Activated CD4-positive, alpha-beta memory T cell treated with anti-CD3 and anti-CD28 coated beads, Interleukin-2, amount 10 ng/mL, durations not matched to agents 7 days and 5 days (primary cell): ENCODE measurements at regions not wholly inside any gene's neighbourhood (a gene's known extent, or its start where the extent isn't known, plus 50 kb on each side); places are given as distances from the start of the nearest gene placed in this dataset.

Experiments
- CTCF ChIA-PET: fragments of 350-600 bp; sonication (Branson Sonifier 250); formaldehyde crosslinking; loops from one replicate; lab custom pipeline; 2021; ENCODE audit warnings: antibody characterized with exemption, inconsistent platforms; lab: Charles Lee
- POLR2A ChIA-PET: fragments of 350-600 bp; sonication (Branson Sonifier 250); formaldehyde crosslinking; loops from one replicate; lab custom pipeline; 2021; ENCODE audit warnings: antibody characterized with exemption; lab: Charles Lee
- DNase-seq: peaks from one replicate; pipeline ENCODE4 v3.0.0-alpha.2; 2020
- H3K27ac Mint-ChIP-seq: one replicate; pipeline ENCODE4 v1.8.0; 2021; ENCODE audit warnings: mild to moderate bottlenecking, mixed read lengths
- H3K27me3 Mint-ChIP-seq: one replicate; pipeline ENCODE4 v1.8.0; 2021; ENCODE audit warnings: mixed read lengths
- H3K36me3 Mint-ChIP-seq: one replicate; pipeline ENCODE4 v1.8.0; 2021; ENCODE audit warnings: low read depth, mixed read lengths
- H3K4me1 Mint-ChIP-seq: one replicate; pipeline ENCODE4 v1.8.0; 2021; ENCODE audit warnings: mixed read lengths
- H3K4me3 Mint-ChIP-seq: one replicate; pipeline ENCODE4 v1.8.0; 2021; ENCODE audit warnings: mild to moderate bottlenecking, mixed read lengths
- H3K9me3 Mint-ChIP-seq: one replicate; pipeline ENCODE4 v1.8.0; 2021; ENCODE audit warnings: mixed read lengths

GRCh38 chr17:77494664-77495435, 354.1 kb downstream of the SEC14L1 start:
- Mint-ChIP-seq H3K36me3 (peaks cover 56% of the 10 kb centered on the region), H3K4me1 (peaks cover 25% of the 10 kb centered on the region), H3K27me3 (no peaks in the 10 kb centered on the region), H3K4me3 (no peak overlapping the region), H3K9me3 (no peaks in the 10 kb centered on the region), H3K27ac (peak overlapping the region; percentile 65)
- CTCF ChIA-PET, result interaction anchor here (0.6 to 3.0 kb wide), 20 partner anchors 29 to 227 kb away, joined by 3 to 44 read pairs (median 4); no protein-coding TSS in a partner anchor
- POLR2A ChIA-PET, result interaction anchor here (1.1 to 2.6 kb wide), 10 partner anchors 11 to 163 kb away, joined by 3 to 11 read pairs (median 5); no protein-coding TSS in a partner anchor
- peak; percentile 76 for DNase-seq

GRCh38 chr17:77495575-77495974, 354.8 kb downstream of the SEC14L1 start:
- H3K27me3 Mint-ChIP-seq, result no peaks in the 10 kb centered on the region
- CTCF ChIA-PET, result interaction anchor here (0.7 to 3.0 kb wide), 11 partner anchors 36 to 171 kb away, joined by 3 to 44 read pairs (median 5); no protein-coding TSS in a partner anchor
- H3K9me3 Mint-ChIP-seq, result no peaks in the 10 kb centered on the region
- H3K4me1 Mint-ChIP-seq, result peaks cover 24% of the 10 kb centered on the region
- peaks cover 56% of the 10 kb centered on the region for H3K36me3 Mint-ChIP-seq
- DNase-seq, result no peak
- POLR2A ChIA-PET, result interaction anchor here (1.5 to 2.6 kb wide), 5 partner anchors 54 to 164 kb away, joined by 5 to 11 read pairs (median 7); no protein-coding TSS in a partner anchor
- H3K4me3 Mint-ChIP-seq, result no peak overlapping the region
- H3K27ac Mint-ChIP-seq, result no peak overlapping the region

GRCh38 chr17:77496401-77496801, 355.6 kb downstream of the SEC14L1 start:
- POLR2A ChIA-PET, result interaction anchor here (1.3 to 2.6 kb wide), 2 partner anchors 24 to 66 kb away, joined by 3 to 11 read pairs; no protein-coding TSS in a partner anchor
- Mint-ChIP-seq H3K36me3 (peaks cover 59% of the 10 kb centered on the region), H3K4me1 (peaks cover 23% of the 10 kb centered on the region), H3K27me3 (no peaks in the 10 kb centered on the region), H3K4me3 (no peak overlapping the region), H3K9me3 (no peaks in the 10 kb centered on the region), H3K27ac (no peak overlapping the region)
- CTCF ChIA-PET, result interaction anchor here (0.9 to 3.0 kb wide), 4 partner anchors 96 to 166 kb away, joined by 3 to 34 read pairs (median 4); no protein-coding TSS in a partner anchor
- no peak for DNase-seq

- peaks cover 61% of the 10 kb centered on the region for H3K36me3 Mint-ChIP-seq
- ChIA-PET POLR2A (interaction anchor here (0.9 to 1.3 kb wide), 2 partner anchors 24 to 69 kb away, joined by 3 read pairs; no protein-coding TSS in a partner anchor), CTCF (interaction anchor here (0.9 to 3.0 kb wide), 4 partner anchors 97 to 166 kb away, joined by 3 to 34 read pairs (median 4); no protein-coding TSS in a partner anchor)
- no peaks in the 10 kb centered on the region for H3K9me3 Mint-ChIP-seq
- H3K4me3 Mint-ChIP-seq, result no peak overlapping the region
- H3K27ac Mint-ChIP-seq, result peak overlapping the region; percentile 16
- peaks cover 20% of the 10 kb centered on the region for H3K4me1 Mint-ChIP-seq
- H3K27me3 Mint-ChIP-seq, result no peaks in the 10 kb centered on the region
- no peak for DNase-seq
Measured at GRCh38 chr17:77496831-77497577, 356.2 kb downstream of the SEC14L1 start.

- POLR2A ChIA-PET, result interaction anchor here (0.9 to 1.3 kb wide), 2 partner anchors 25 to 69 kb away, joined by 3 read pairs; no protein-coding TSS in a partner anchor
- DNase-seq, result no peak
- CTCF ChIA-PET, result no interaction called here
Measured at GRCh38 chr17:77497578-77497934, 356.8 kb downstream of the SEC14L1 start.

GRCh38 chr17:77498091-77498741, 357.4 kb downstream of the SEC14L1 start:
- H3K9me3 Mint-ChIP-seq, result no peaks in the 10 kb centered on the region
- H3K27me3 Mint-ChIP-seq, result no peaks in the 10 kb centered on the region
- CTCF ChIA-PET, result no interaction called here
- H3K4me1 Mint-ChIP-seq, result peaks cover 17% of the 10 kb centered on the region
- H3K4me3 Mint-ChIP-seq, result no peak overlapping the region
- no peak overlapping the region for H3K27ac Mint-ChIP-seq
- DNase-seq, result no peak
- POLR2A ChIA-PET, result interaction anchor here (0.9 kb wide), 1 partner anchor 70 kb away, joined by 3 read pairs; no protein-coding TSS in a partner anchor
- peaks cover 50% of the 10 kb centered on the region for H3K36me3 Mint-ChIP-seq

More at GRCh38 chr17:77497578-77497934, 356.8 kb downstream of the SEC14L1 start:
- no peaks in the 10 kb centered on the region for H3K9me3 Mint-ChIP-seq
- peaks cover 17% of the 10 kb centered on the region for H3K4me1 Mint-ChIP-seq
- H3K4me3 Mint-ChIP-seq, result no peak overlapping the region
- no peaks in the 10 kb centered on the region for H3K27me3 Mint-ChIP-seq
- H3K36me3 Mint-ChIP-seq, result peaks cover 56% of the 10 kb centered on the region
- H3K27ac Mint-ChIP-seq, result no peak overlapping the region

- no peak for DNase-seq
- no peaks in the 10 kb centered on the region for H3K27me3 Mint-ChIP-seq
- ChIA-PET POLR2A (interaction anchor here (0.7 kb wide), 1 partner anchor 167 kb away, joined by 3 read pairs; no protein-coding TSS in a partner anchor), CTCF (interaction anchor here (0.9 kb wide), 1 partner anchor 68 kb away, joined by 4 read pairs; no protein-coding TSS in a partner anchor)
- H3K9me3 Mint-ChIP-seq, result no peaks in the 10 kb centered on the region
- peaks cover 13% of the 10 kb centered on the region for H3K4me1 Mint-ChIP-seq
- H3K27ac Mint-ChIP-seq, result no peak overlapping the region
- H3K36me3 Mint-ChIP-seq, result peaks cover 46% of the 10 kb centered on the region
- H3K4me3 Mint-ChIP-seq, result no peak overlapping the region
Measured at GRCh38 chr17:77498791-77499698, 358.3 kb downstream of the SEC14L1 start.

- ChIA-PET POLR2A (interaction anchor here (0.7 kb wide), 1 partner anchor 168 kb away, joined by 3 read pairs; no protein-coding TSS in a partner anchor), CTCF (interaction anchor here (0.9 kb wide), 1 partner anchor 69 kb away, joined by 4 read pairs; no protein-coding TSS in a partner anchor)
- H3K27ac Mint-ChIP-seq, result no peak overlapping the region
- H3K4me1 Mint-ChIP-seq, result peaks cover 6% of the 10 kb centered on the region
- H3K9me3 Mint-ChIP-seq, result no peaks in the 10 kb centered on the region
- no peaks in the 10 kb centered on the region for H3K27me3 Mint-ChIP-seq
- peaks cover 40% of the 10 kb centered on the region for H3K36me3 Mint-ChIP-seq
- no peak overlapping the region for H3K4me3 Mint-ChIP-seq
- no peak for DNase-seq
Measured at GRCh38 chr17:77499699-77500435, 359.1 kb downstream of the SEC14L1 start.

- H3K4me1 Mint-ChIP-seq, result no peaks in the 10 kb centered on the region
Measured at GRCh38 chr17:77501101-77501566, 360.4 kb downstream of the SEC14L1 start.

GRCh38 chr17:77501751-77502625, 361.2 kb downstream of the SEC14L1 start:
- peaks cover 31% of the 10 kb centered on the region for H3K36me3 Mint-ChIP-seq
- no peak for DNase-seq
- no peaks in the 10 kb centered on the region for H3K27me3 Mint-ChIP-seq

More at GRCh38 chr17:77501101-77501566, 360.4 kb downstream of the SEC14L1 start:
- no peak overlapping the region for H3K4me3 Mint-ChIP-seq
- peak; percentile 39 for DNase-seq
- H3K9me3 Mint-ChIP-seq, result no peaks in the 10 kb centered on the region
- peak overlapping the region; percentile 53 for H3K27ac Mint-ChIP-seq
- ChIA-PET CTCF (interaction anchor here (0.6 to 1.1 kb wide), 5 partner anchors 11 to 512 kb away, joined by 3 read pairs; no protein-coding TSS in a partner anchor), POLR2A (no interaction called here)
- no peaks in the 10 kb centered on the region for H3K27me3 Mint-ChIP-seq
- H3K36me3 Mint-ChIP-seq, result peaks cover 34% of the 10 kb centered on the region

More at GRCh38 chr17:77501751-77502625, 361.2 kb downstream of the SEC14L1 start:
- Mint-ChIP-seq H3K4me1 (no peaks in the 10 kb centered on the region), H3K27ac (no peak overlapping the region), H3K4me3 (no peak overlapping the region), H3K9me3 (no peaks in the 10 kb centered on the region)
- ChIA-PET CTCF (interaction anchor here (0.6 to 1.1 kb wide), 5 partner anchors 10 to 511 kb away, joined by 3 read pairs; no protein-coding TSS in a partner anchor), POLR2A (no interaction called here)
